A172 (cell line): ENCODE measurements at regions not wholly inside any gene's neighbourhood (a gene's known extent, or its start where the extent isn't known, plus 50 kb on each side); places are given as distances from the start of the nearest gene placed in this dataset.

ENCODE experiments used
- DNase-seq: peaks from one replicate; pipeline ENCODE4 v3.0.0-alpha.2; 2015; ENCODE audit warnings: low spot score

DNA sequence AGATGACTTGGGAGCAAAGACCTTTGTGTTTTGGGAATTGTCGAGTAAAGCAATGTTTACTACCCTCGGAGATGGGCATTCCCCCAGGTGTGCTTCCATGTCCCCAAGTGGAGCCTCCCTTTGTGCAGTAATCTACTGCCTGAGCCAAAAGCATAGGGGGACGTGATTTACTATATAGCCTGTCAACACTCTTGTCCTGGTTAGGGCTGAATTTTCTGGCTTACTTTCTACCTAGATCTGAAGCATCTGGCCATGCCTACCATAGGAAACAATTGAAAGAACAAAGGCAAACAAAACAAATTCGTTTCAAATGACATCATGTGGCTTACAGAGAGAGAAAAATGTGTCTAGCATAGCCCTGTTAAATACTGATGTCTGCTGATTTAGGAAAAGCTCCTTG lies 350.6 kb downstream of the SAMD5 start:
- no peak for DNase-seq

DNA sequence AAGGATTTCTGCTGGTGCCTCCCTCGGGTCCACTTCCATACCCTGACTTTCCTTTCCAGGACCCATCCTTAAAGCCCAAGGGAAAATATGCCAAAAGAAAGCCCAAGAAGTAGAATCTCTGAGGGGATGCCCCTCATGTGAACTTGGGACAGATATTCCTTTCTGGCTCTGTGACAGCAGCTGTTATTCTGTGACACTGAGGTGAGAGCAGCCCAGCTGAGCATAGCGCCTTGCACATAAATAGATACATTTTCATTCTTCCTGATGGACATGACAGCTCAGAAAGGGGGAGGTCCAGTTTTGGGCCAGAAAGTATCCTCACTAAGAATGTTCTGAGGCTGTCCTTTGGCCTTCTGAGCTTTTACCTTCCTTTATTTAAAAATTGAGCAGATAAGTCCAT lies 353.2 kb downstream of the SAMD5 start:
- no peak for DNase-seq

- no peak for DNase-seq
Measured at GRCh38 chr6:147867433-147868226, 359.1 kb downstream of the SAMD5 start.

- DNase-seq, result peak; percentile 10
Measured at GRCh38 chr6:147868427-147869190, 360.1 kb downstream of the SAMD5 start.

DNA sequence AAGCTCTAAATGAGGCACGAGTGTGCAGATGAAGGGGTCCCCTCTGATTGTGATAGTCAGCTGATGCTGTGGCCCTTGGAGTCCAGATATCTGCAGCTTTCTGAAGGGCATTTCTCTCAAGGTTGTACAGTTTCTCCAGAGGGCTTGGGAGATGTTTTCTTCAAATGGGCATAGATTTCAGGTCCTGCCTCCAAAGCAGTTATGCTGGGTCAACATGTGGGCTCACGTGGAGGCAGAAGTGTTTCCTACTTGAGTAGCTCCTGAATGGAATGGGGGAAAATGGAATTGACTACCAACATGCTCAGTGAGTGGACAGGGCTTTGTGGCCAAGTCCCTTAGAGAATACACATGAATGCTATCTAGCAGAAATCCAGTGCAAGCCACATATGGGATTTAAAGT lies 360.7 kb downstream of the SAMD5 start:
- DNase-seq, result no peak

DNA sequence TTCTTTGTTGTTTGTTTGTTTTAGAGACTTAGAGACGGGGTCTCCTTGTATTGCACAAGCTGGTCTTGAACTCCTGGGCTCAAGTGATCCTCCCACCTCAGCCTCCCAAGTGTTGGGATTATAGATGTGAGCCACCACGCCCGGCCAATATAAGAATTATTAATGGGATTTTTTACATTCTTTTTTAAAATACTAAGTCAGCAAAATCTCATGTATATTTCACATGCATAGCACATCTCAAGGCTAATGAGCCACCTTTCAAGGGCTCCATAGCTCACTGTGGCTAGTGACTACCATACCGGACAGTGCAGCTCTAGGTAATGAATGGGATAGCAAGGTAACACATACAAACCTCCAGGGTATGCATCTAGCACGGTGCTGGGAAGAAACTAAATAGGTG lies 361.4 kb downstream of the SAMD5 start:
- no peak for DNase-seq

DNA sequence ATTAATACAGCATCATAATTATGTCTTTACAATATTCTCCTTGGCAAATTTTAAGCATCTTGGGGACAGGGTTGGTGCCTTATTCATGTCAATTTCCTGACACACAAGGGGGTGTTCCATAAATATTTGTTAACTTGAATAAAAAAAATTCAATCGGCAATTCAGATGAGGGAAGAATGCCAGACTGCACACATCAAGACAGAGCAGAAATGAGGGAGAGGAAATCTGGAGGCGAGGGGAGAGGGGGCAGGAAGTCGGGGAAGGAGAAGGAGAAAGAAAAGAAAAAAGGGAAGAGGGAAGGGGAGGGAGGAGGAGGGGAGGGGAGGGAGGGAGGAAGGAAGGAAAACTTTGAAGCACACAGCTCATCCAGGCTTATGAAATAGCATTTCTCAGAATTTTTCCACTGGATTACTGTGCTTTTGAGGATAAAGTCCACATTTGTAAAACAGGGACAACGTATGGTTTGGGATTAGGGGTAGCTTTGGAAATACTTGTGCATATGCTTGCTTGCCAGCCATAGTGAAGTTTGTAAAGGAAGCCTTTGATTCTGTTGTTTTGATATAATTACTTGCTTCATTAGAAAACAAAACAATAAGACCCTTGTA lies 362.1 kb downstream of the SAMD5 start:
- DNase-seq, result no peak

GRCh38 chr6:147872002-147872401 lies 363.5 kb downstream of the SAMD5 start:
- DNase-seq, result no peak

DNA sequence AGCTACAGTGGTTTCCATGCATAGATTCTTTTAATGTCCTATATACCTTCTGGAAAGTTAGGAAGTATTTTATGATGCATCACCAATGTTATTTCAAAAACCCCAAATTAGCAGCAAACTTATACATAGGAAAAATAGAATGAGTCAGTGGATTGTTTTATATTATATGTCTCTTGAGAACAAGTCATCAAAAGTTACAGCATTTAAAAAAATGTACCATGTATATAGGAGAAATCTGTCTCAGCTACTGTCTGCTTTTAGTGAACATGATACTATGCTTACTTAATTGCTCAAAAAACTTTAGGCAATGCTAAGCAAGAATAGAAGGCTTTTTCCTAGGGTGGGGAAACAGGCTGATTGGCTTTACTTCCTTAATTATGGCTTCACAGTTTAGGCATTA lies 365.3 kb downstream of the SAMD5 start:
- no peak for DNase-seq

- no peak for DNase-seq
Measured at GRCh38 chr6:147874322-147874721, 365.8 kb downstream of the SAMD5 start.

DNA sequence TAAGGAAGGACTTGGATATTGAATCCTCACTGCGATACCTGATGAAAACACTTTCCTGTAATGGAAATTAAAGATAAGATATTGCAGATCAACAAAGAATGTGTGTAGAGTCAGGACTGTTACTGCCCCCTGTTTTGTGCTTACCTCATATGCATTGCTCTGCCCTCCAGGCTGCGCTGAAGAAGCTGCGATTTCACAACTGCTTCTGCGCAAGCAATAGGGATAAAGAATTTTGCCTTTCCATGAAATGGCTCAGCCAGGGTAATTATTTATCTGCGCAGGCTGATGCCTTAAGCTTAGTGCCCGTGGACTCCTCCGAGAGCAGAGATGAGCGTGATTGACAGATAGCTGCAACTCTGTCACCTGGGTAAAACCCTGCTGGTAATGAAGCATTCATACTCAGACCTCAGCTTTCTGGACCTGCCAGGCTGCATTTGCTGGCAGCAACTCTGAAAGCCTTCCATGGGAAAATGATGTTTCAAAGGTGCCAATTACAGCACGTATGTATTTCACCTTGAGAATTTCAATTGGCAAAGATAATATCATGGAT lies 370.6 kb downstream of the SAMD5 start:
- DNase-seq, result no peak

DNA sequence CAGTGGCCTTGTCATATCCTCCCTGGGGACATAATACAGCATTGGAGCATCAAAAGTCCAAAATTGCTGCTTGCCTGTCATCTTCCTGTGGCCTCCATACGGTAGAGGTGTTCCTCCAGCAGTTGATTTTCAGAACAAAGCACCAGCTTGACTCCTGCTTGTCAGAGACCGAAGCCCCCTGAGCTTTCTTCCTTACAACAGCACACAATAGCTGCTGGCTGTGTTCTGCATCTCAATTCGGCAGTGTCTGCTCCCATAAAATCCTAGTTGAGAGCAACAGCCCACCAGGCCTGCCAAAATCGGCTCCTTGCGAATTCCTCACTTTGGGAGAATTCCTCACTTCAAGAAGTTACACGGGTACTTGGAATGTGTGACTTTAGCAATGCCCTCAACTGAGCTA lies 372.9 kb downstream of the SAMD5 start:
- DNase-seq, result no peak

DNA sequence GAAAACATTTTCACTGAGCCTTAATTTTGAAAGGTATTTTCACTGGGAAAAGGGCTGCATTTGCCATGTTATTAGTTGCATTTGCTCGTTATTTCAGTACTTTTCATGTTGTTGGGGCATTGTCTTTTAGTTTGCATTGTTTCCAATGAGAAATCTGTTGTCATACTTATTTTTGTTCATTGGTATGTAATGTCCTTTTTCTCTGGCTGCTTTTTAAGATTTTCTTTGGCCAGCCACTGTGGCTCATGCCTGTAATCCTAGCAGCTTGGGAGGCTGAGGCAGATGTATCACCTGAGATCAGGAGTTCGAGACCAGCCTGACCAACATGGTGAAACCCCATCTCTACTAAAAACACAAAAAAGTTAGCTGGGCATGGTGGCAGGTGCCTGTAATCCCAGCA lies 379.9 kb downstream of the SAMD5 start:
- DNase-seq, result no peak

DNA sequence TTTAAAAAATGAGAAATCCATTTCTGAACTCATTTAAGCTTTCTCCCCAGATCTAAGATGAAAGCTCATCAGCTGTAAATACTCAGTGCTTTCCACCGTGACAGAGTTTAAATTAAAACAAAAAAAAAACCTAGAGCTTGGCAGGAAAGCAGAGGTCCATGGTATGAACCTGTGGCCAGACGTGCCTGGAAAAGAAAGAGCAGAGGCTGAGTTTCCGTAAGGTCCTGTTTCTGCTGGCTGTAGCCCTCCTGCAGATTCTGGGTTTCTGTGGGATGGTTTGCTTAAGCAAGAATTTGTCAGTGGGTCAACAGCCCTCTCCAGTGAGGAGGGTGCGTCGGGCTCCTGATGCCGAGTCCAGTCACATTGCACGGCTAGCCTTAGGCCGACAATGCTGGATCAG lies 383.2 kb downstream of the SAMD5 start:
- no peak for DNase-seq

DNA sequence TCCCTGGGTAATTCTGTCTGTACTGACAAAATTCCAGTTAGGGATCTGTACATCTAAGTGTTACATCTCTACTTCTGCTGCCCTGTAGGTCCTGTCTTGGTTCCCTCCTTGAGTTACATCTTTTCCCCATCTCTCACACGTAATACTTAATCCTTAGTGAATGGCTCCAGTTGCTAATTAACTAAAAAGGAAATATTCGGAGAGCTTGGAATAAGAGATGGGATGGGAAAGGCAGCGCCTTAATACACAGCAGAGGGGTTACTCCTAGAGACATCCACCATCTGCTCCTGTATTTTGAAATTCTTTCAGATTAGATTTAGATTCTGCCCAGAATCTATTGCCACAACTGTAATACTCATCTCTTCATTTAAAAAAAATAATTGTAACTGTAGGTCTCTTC lies 384.0 kb downstream of the SAMD5 start:
- DNase-seq, result no peak

DNA sequence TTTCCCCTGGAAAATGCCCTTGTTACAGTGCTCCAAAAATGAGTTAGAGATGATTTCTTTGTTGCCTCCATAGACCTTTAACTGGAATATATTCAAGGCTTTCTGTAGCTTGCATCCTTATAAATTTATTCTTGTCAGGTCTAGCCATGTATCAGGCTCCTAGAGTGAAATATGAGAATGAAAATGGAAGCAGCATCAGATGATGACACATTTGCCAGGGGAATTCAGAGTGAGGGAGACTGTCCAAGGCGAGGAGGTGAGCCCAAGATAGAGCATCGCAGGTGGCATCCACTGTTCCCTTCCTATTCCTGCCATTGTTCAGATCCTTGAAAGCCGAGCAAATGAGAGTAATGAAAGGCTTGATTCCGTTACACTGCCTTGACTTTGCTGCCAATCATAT lies 386.8 kb downstream of the SAMD5 start:
- no peak for DNase-seq

- DNase-seq, result no peak
Measured at GRCh38 chr6:147900247-147900830, 391.8 kb downstream of the SAMD5 start.

GRCh38 chr6:147903321-147903720 lies 394.8 kb downstream of the SAMD5 start:
- DNase-seq, result no peak

GRCh38 chr6:147903931-147904330 lies 395.4 kb downstream of the SAMD5 start:
- no peak for DNase-seq

DNA sequence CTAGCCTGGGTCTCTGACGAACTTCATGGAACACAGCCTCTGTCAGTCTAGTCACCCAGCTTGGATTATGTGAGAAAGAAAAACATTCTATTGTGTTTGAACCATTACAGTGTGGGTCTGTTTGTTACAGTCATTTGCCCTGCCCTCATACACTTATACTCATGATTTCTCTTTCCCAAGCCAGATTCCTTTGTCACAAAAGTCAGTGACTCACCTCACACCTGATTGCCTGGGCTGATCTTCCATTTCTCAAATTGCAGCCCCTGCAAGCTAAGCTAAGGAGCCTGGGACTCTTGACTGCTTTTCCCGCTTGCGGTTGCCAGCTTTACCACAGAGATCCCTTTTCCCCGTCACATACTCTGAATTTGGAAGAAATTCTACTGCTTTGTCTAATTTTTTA lies 395.9 kb downstream of the SAMD5 start:
- no peak for DNase-seq

DNA sequence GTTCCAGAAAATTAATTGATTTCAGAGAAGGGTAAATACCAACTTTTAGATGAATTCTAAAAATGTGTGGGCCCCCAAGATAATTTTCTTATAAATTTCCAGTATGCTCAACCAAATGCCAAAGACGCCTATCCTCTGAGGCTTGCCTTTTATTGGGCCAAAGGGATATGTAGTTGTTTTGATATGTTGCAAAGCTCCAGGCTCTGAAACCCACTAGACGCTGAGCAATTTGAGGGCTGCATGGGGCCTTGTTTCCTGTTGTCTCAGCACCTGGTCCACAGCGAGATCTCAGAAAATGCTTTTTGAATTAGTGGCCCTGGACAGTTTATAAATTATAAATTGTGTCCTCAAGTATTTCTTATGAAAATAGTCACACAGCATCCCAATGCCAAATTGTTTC lies 397.2 kb downstream of the SAMD5 start:
- DNase-seq, result peak; percentile 5

DNA sequence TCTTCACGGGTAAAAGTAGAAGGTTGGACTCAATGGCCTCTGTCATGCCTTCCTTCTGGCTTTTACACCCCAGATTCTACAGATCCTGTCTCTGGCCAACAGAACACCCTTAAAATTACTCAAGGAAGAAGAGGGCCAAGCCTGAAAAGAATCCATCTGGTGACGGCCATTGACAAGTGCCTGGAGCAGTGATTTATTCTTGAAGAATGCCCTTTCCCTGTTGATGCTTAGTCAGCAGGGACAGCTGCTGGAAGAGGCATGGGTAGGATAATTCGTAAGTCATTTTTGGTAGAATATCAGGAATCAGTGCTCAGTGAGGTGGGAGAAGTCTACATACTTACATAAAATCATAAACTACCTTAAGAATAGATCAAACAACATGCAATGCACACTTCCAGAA lies 397.9 kb downstream of the SAMD5 start:
- peak; percentile 14 for DNase-seq
